Fibroblast of lung (primary cell): ENCODE measurements at regions not wholly inside any gene's neighbourhood (a gene's known extent, or its start where the extent isn't known, plus 50 kb on each side); places are given as distances from the start of the nearest gene placed in this dataset.
A peak's percentile ranks its signal among the peaks of the same experiment; 100 is the strongest.

Experiments
- DNase-seq, 2 donors: peaks; one replicate each; pipeline versions ENCODE4 v3.0.0 to v3.0.0-alpha.2; 2010; ENCODE audit warnings: low read depth in 2 of 2
- H2AFZ ChIP-seq: 2 replicates; pipeline ENCODE4 v1.5.1; 2012; ENCODE audit warnings: low read length, control low read depth, inconsistent platforms
- H3K27ac ChIP-seq: 2 replicates; pipeline ENCODE4 v1.5.1; 2011; ENCODE audit warnings: low read length, control low read depth; ENCODE audit not compliant: insufficient read depth
- H3K27me3 ChIP-seq: 2 replicates; pipeline ENCODE4 v1.5.1; 2011; ENCODE audit warnings: mild to moderate bottlenecking, low read length; ENCODE audit not compliant: control insufficient read depth, insufficient read depth
- H3K36me3 ChIP-seq: 2 replicates; pipeline ENCODE4 v1.5.1; 2011; ENCODE audit warnings: low read length; ENCODE audit not compliant: control insufficient read depth, insufficient read depth
- H3K4me1 ChIP-seq: 2 replicates; pipeline ENCODE4 v1.5.1; 2011; ENCODE audit warnings: low read length; ENCODE audit not compliant: control insufficient read depth, insufficient read depth; ENCODE audit errors: extremely low read depth
- H3K4me2 ChIP-seq: 2 replicates; pipeline ENCODE4 v1.5.1; 2011; ENCODE audit warnings: low read length, control low read depth; ENCODE audit not compliant: insufficient read depth; ENCODE audit errors: extremely low read depth
- H3K4me3 ChIP-seq, 4 experiments: fragments of 200-600 bp in 1 of 4; sonication (generic) in 1 of 4; replicated peaks in 1 of 4; 2 replicates each; pipeline ENCODE4 v1.5.1; 2011 to 2016; ENCODE audit warnings: low read length in 4 of 4, low read depth in 3 of 4, mild to moderate bottlenecking in 3 of 4, control low read depth in 2 of 4, inconsistent platforms in 1 of 4, mixed read lengths in 1 of 4; ENCODE audit not compliant: insufficient read depth in 1 of 4; ENCODE audit errors: control extremely low read depth in 1 of 4
- H3K79me2 ChIP-seq: 2 replicates; pipeline ENCODE4 v1.5.1; 2012; ENCODE audit warnings: mild to moderate bottlenecking, low read length, inconsistent platforms; ENCODE audit not compliant: control insufficient read depth, insufficient read depth
- H3K9ac ChIP-seq: 2 replicates; pipeline ENCODE4 v1.5.1; 2011; ENCODE audit warnings: mild to moderate bottlenecking, low read length, control low read depth; ENCODE audit not compliant: insufficient read depth
- H3K9me3 ChIP-seq: 2 replicates; pipeline ENCODE4 v1.5.1; 2012; ENCODE audit warnings: low read depth, low read length; ENCODE audit not compliant: control insufficient read depth, insufficient read depth
- H4K20me1 ChIP-seq: 2 replicates; pipeline ENCODE4 v1.5.1; 2011; ENCODE audit warnings: low read length; ENCODE audit not compliant: control insufficient read depth, insufficient read depth; ENCODE audit errors: extremely low read depth
- CTCF ChIP-seq, 2 donors: IDR thresholded peaks in 1 of 2; conservative IDR thresholded peaks in 1 of 2; 1 replicate in 1 of 2; 2 replicates in 1 of 2; pipeline ENCODE4 v1.5.1; 2011 to 2012; ENCODE audit warnings: low read length in 2 of 2, control low read depth in 1 of 2, inconsistent platforms in 1 of 2, low read depth in 1 of 2, mild to moderate bottlenecking in 1 of 2
- EZH2 ChIP-seq: IDR thresholded peaks from 2 replicates; pipeline ENCODE4 v1.5.1; 2012; ENCODE audit warnings: low read length, control low read depth, mild to moderate bottlenecking; ENCODE audit errors: missing control alignments

- Histone ChIP-seq H2AFZ (no peak overlapping the region), H3K79me2 (no peaks in the 10 kb centered on the region), H3K27me3 (no peaks in the 10 kb centered on the region), H3K4me1 (no peaks in the 10 kb centered on the region), H3K27ac (no peak overlapping the region), H4K20me1 (no peaks in the 10 kb centered on the region), H3K4me2 (no peak overlapping the region), H3K4me3 (no peak overlapping the region), H3K9me3 (no peaks in the 10 kb centered on the region), H3K36me3 (no peaks in the 10 kb centered on the region), H3K9ac (no peak overlapping the region)
- no peak for TF ChIP-seq EZH2
- TF ChIP-seq CTCF (conservative IDR thresholded peaks at IDR 0.05 in 1 of 2, IDR thresholded peaks at IDR 0.05 in 1 of 2; ENCODE audit: low read depth in 1 of 2, low read length in 2 of 2), result no peak
- no peak for DNase-seq
Measured at GRCh38 chr5:152551061-152551460, 146.0 kb upstream of the NMUR2 start.

DNA sequence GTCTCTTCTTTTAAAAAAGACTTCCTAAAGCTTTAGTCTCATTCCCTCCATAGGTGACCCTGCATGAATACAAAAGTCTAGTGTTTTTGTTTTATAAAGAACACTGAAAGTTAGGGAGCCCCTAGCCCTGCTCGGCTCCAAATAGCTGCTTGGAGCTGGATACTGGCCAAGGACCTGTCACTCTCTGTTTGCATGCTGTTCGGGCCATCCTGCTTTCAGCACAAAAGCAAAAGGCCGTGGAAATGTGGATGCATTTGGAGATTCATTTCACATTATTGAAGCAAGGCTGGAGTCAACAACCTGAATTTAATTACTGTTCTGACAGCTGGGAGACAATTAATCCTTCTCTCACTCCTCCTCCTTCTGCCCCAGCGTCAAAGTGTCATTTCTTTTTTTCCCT is 151.7 kb upstream of the NMUR2 start:
- no peaks in the 10 kb centered on the region for H4K20me1 ChIP-seq
- no peak overlapping the region for H3K4me2 ChIP-seq
- H3K27ac ChIP-seq, result no peak overlapping the region
- no peaks in the 10 kb centered on the region for H3K36me3 ChIP-seq
- no peak overlapping the region for H2AFZ ChIP-seq
- no peak for DNase-seq
- no peaks in the 10 kb centered on the region for H3K4me1 ChIP-seq
- TF ChIP-seq EZH2 (no peak), CTCF (conservative IDR thresholded peaks at IDR 0.05 in 1 of 2, IDR thresholded peaks at IDR 0.05 in 1 of 2; ENCODE audit: low read depth in 1 of 2, low read length in 2 of 2) (no peak)
- H3K4me3 ChIP-seq, result no peak overlapping the region
- no peaks in the 10 kb centered on the region for H3K27me3 ChIP-seq
- no peak overlapping the region for H3K9ac ChIP-seq
- no peaks in the 10 kb centered on the region for H3K9me3 ChIP-seq
- no peaks in the 10 kb centered on the region for H3K79me2 ChIP-seq

DNA sequence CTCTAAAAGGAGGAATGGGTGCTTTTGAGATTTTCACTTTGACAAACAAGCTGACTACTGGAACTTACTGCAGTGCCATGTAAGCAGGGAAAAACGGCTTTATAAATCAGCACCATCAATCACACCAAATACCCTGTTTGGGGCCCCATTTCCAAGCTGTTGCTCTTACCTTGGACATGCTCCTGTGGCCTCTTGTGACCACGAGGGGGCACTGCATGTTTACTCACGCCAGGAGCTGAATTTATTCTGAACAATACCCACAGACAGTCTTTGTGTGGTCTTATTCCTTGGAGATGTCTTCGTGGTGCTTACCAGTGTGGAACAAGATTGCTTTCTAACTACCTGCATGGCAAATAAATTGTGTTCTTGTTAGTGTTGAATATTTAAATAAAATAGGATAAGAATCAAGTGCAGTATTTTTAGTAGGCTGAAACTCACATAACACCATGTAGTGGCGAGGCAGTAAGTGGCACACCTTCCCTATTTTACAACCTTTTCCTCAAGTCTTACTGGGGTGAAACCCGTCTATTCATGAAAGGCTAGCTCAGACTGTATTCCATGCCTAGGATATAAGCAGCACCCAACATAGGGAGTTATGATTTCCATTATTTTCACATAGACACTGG is 155.5 kb upstream of the NMUR2 start:
- Histone ChIP-seq H4K20me1 (no peaks in the 10 kb centered on the region), H3K27me3 (no peaks in the 10 kb centered on the region), H3K36me3 (no peaks in the 10 kb centered on the region), H3K4me2 (no peak overlapping the region), H3K4me3 (no peak overlapping the region), H3K9ac (no peak overlapping the region), H3K27ac (no peak overlapping the region), H2AFZ (no peak overlapping the region), H3K9me3 (no peaks in the 10 kb centered on the region), H3K79me2 (no peaks in the 10 kb centered on the region), H3K4me1 (no peaks in the 10 kb centered on the region)
- TF ChIP-seq EZH2 (no peak), CTCF (conservative IDR thresholded peaks at IDR 0.05 in 1 of 2, IDR thresholded peaks at IDR 0.05 in 1 of 2; ENCODE audit: low read depth in 1 of 2, low read length in 2 of 2) (peak; percentile 60 to 81)
- DNase-seq, result peak; percentile 42 to 65
